Adrenal gland (tissue), 5 donors: ENCODE measurements at regions not wholly inside any gene's neighbourhood (a gene's known extent, or its start where the extent isn't known, plus 50 kb on each side); places are given as distances from the start of the nearest gene placed in this dataset.

ENCODE experiments used
- CTCF ChIP-seq, 6 experiments: fragments of 450-650 bp in 4 of 6; fragments of 200-600 bp in 2 of 6; sonication (generic) in 1 of 6; IDR thresholded peaks; 1 replicate in 5 of 6; 2 replicates in 1 of 6; pipeline versions ENCODE4 v1.5.1 to v1.8.0; 2016 to 2021; ENCODE audit warnings: antibody characterized with exemption in 6 of 6, mild to moderate bottlenecking in 2 of 6, moderate library complexity in 1 of 6
- POLR2A ChIP-seq, 2 donors: fragments of 450-650 bp; IDR thresholded peaks; one replicate each; pipeline ENCODE4 v1.6.1; 2017; ENCODE audit warnings: antibody characterized with exemption in 2 of 2, mild to moderate bottlenecking in 2 of 2, moderate library complexity in 1 of 2
- donor health status: DM: no; HTN: no; CAD: no.

- no peak for TF ChIP-seq CTCF (IDR thresholded peaks at IDR 0.05)
- no peak for TF ChIP-seq POLR2A (IDR thresholded peaks at IDR 0.05)
Observed at GRCh38 chr11:44450295-44450932, 115.0 kb upstream of the CD82 start.
